Activated B cell treated with CpG ODN at 0.5 μM for 24 hours (primary cell): ENCODE measurements at regions not wholly inside any gene's neighbourhood (a gene's known extent, or its start where the extent isn't known, plus 50 kb on each side); places are given as distances from the start of the nearest gene placed in this dataset.

ENCODE experiments used
- ATAC-seq: fragments of 200-7000 bp; cut with Tn5 transposase; one replicate; pipeline ENCODE4 v1.10.0; 2021; ENCODE audit warnings: low read depth, mild to moderate bottlenecking, moderate library complexity
- CTCF ChIA-PET: fragments of 350-600 bp; sonication (Branson Sonifier 250); formaldehyde crosslinking; loops from one replicate; lab custom pipeline; 2021; ENCODE audit warnings: antibody characterized with exemption; lab: Charles Lee
- POLR2A ChIA-PET: fragments of 350-600 bp; sonication (Branson Sonifier 250); formaldehyde crosslinking; loops from one replicate; lab custom pipeline; 2021; ENCODE audit warnings: antibody characterized with exemption; lab: Charles Lee
- DNase-seq: peaks from one replicate; pipeline ENCODE4 v3.0.0; 2022
- H3K27ac Mint-ChIP-seq: one replicate; pipeline ENCODE4 v1.8.0; 2020; ENCODE audit warnings: mixed read lengths
- H3K27me3 Mint-ChIP-seq: one replicate; pipeline ENCODE4 v1.8.0; 2021; ENCODE audit warnings: mixed read lengths
- H3K36me3 Mint-ChIP-seq: one replicate; pipeline ENCODE4 v1.8.0; 2021; ENCODE audit warnings: low read depth, mixed read lengths
- H3K4me1 Mint-ChIP-seq: one replicate; pipeline ENCODE4 v1.8.0; 2021; ENCODE audit warnings: mixed read lengths
- H3K4me3 Mint-ChIP-seq: one replicate; pipeline ENCODE4 v1.8.0; 2020; ENCODE audit warnings: mild to moderate bottlenecking, mixed read lengths
- H3K9me3 Mint-ChIP-seq: one replicate; pipeline ENCODE4 v1.8.0; 2020; ENCODE audit warnings: mixed read lengths
- CTCF ChIP-seq: fragments of 200-600 bp; IDR thresholded peaks from one replicate; pipeline ENCODE4 v1.8.0; 2022; ENCODE audit warnings: antibody characterized with exemption, mild to moderate bottlenecking
- intact Hi-C: fragments of 100-400 bp; cut with micrococcal nuclease; formaldehyde crosslinking; loops from one replicate; pipeline ENCODE4 v1.15.1; 2024

GRCh38 chr1:213425376-213426030 is 374.5 kb downstream of the RPS6KC1 start:
- ChIA-PET POLR2A (no interaction called here), CTCF (no interaction called here)
- no peaks in the 10 kb centered on the region for H3K36me3 Mint-ChIP-seq
- no peaks in the 10 kb centered on the region for H3K4me1 Mint-ChIP-seq
- DNase-seq: no peak
- no peak overlapping the region for H3K4me3 Mint-ChIP-seq
- no peaks in the 10 kb centered on the region for H3K27me3 Mint-ChIP-seq
- intact Hi-C loops: no loop called here
- no peak for TF ChIP-seq CTCF
- no peaks in the 10 kb centered on the region for H3K9me3 Mint-ChIP-seq
- no peak overlapping the region for H3K27ac Mint-ChIP-seq
- ATAC-seq: no peak

- no peak for TF ChIP-seq CTCF
- ATAC-seq (no peak), DNase-seq (no peak)
- Mint-ChIP-seq H3K27me3 (no peaks in the 10 kb centered on the region), H3K4me1 (no peaks in the 10 kb centered on the region), H3K36me3 (no peaks in the 10 kb centered on the region), H3K9me3 (no peaks in the 10 kb centered on the region), H3K4me3 (no peak overlapping the region), H3K27ac (no peak overlapping the region)
- CTCF ChIA-PET: no interaction called here
- POLR2A ChIA-PET: no interaction called here
- intact Hi-C loops: no loop called here
Measured at GRCh38 chr1:213429642-213430041, 378.6 kb downstream of the RPS6KC1 start.

GRCh38 chr1:213435715-213436114 is 384.7 kb downstream of the RPS6KC1 start:
- Mint-ChIP-seq H3K36me3 (no peaks in the 10 kb centered on the region), H3K27ac (no peak overlapping the region), H3K27me3 (peaks cover 2% of the 10 kb centered on the region), H3K4me3 (no peak overlapping the region), H3K4me1 (no peaks in the 10 kb centered on the region), H3K9me3 (no peaks in the 10 kb centered on the region)
- intact Hi-C loops: no loop called here
- TF ChIP-seq CTCF: no peak
- DNase-seq (no peak), ATAC-seq (no peak)
- ChIA-PET CTCF (no interaction called here), POLR2A (no interaction called here)

GRCh38 chr1:213438339-213438738 is 387.3 kb downstream of the RPS6KC1 start:
- POLR2A ChIA-PET: no interaction called here
- CTCF ChIA-PET: no interaction called here
- Mint-ChIP-seq H3K4me1 (no peaks in the 10 kb centered on the region), H3K9me3 (no peaks in the 10 kb centered on the region), H3K27ac (no peak overlapping the region), H3K27me3 (peaks cover 2% of the 10 kb centered on the region), H3K36me3 (no peaks in the 10 kb centered on the region), H3K4me3 (no peak overlapping the region)
- no peak for DNase-seq
- intact Hi-C loops: no loop called here
- no peak for ATAC-seq
- no peak for TF ChIP-seq CTCF

GRCh38 chr1:213439703-213440102 is 388.7 kb downstream of the RPS6KC1 start:
- no peaks in the 10 kb centered on the region for H3K4me1 Mint-ChIP-seq
- no peak for TF ChIP-seq CTCF
- intact Hi-C loops: no loop called here
- H3K27ac Mint-ChIP-seq: no peak overlapping the region
- no peaks in the 10 kb centered on the region for H3K36me3 Mint-ChIP-seq
- DNase-seq: no peak
- no peaks in the 10 kb centered on the region for H3K9me3 Mint-ChIP-seq
- peaks cover 2% of the 10 kb centered on the region for H3K27me3 Mint-ChIP-seq
- no peak overlapping the region for H3K4me3 Mint-ChIP-seq
- CTCF ChIA-PET: no interaction called here
- POLR2A ChIA-PET: no interaction called here
- no peak for ATAC-seq
